ENCODE measurements at regions not wholly inside any gene's neighbourhood (a gene's known extent, or its start where the extent isn't known, plus 50 kb on each side); places are given as distances from the start of the nearest gene placed in this dataset.

GRCh38 chr6:17202526-17202925, 78.6 kb upstream of the RBM24 start (continued):
- TF ChIP-seq POU5F1 (IDR thresholded peaks at IDR 0.05; ENCODE audit: low read depth, low read length), result no peak
- TF ChIP-seq CEBPB (IDR thresholded peaks at IDR 0.05; ENCODE audit: low read depth, low read length), result no peak
- no peak for TF ChIP-seq ASH2L (IDR thresholded peaks at IDR 0.05; ENCODE audit: low read length)
- TF ChIP-seq KDM1A (IDR thresholded peaks at IDR 0.05; ENCODE audit: borderline replicate concordance, low read length), result no peak
- TF ChIP-seq POLR2AphosphoS5 (IDR thresholded peaks at IDR 0.05; ENCODE audit: low read depth, low read length), result no peak
